ENCODE measurements at regions not wholly inside any gene's neighbourhood (a gene's known extent, or its start where the extent isn't known, plus 50 kb on each side); places are given as distances from the start of the nearest gene placed in this dataset.
"Not testable (repeated sequence)": the region's sequence is repeated elsewhere in the genome, so short reads cannot be mapped to it uniquely, and the experiment has no call there.

DNA sequence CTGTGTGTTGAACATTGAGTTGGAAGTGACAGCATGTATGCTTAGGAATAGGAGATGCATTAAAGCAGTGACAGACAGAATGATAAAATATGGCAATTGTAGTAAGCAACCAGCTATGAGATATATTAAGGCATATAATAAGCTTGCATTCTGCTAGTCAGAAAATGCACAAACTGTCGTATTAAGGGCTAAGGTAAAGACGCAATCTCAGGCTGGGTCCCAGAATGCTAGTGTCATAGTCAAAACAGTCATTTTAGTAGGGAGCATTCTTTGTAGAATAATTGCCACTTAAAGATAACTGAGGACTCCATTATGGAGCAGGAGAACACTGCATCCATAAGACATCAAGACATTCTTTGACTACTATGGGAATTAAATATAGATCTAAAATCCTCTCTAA is 1369.7 kb upstream of the C9orf72 start:
- DNase-seq: no peak

DNA sequence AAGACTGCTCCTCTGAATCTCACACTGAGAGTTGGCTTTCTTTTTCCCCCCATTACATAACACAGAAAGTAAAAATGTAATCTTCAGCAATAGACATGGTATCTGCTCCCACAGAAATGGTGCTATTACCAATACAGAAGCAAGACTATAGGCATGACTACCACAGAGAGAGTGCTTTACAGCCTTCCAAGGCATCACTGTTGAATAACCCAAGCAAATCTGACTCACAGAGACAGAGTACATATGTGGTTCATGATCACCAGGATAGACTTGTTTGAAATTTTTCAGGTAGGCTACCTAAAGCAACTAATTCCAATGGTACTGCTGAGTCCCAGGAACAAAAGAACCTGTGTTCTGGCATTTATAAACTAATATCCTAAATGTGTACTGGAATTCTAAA is 1373.4 kb upstream of the C9orf72 start:
- no peak for DNase-seq

DNA sequence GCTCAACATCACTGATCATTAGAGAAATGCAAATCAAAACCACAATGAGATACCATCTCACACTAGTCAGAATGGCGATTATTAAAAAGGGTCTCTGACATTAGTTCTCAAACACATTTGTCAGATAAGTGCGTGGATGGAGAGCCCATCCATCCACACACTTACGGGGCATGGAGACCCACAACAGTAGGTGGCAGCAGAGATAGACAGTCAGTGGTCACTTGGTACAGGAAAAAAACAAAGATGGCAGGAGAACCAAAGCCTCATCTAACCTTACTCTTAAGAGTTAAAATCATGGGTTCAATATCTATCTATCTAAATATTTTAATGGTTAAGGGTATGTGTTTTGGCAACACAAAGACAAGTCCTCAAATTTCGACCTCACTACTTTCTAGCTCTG is 1378.7 kb upstream of the C9orf72 start:
- DNase-seq: no peak

- DNase-seq: no peak
Observed at GRCh38 chr9:28956116-28956880, 1383.0 kb upstream of the C9orf72 start.

DNA sequence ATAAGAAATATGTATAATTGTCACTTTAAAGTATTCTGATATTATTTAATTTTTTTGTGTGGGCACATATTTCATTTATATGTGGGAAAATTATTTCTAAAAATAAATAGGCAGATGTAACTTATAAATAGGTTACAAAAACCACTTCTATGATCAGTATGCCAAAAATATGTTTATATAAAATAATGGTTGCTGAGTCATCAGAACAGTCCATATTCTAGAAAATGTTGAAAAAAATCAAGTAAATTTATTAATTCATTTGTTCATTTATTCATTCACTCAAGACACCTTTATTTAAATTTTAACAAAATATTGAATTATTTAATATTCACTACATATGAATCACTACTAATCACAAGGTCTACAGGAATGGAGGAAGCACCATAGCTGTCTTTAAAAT is 1387.3 kb upstream of the C9orf72 start:
- DNase-seq: no peak

GRCh38 chr9:28961623-28962022 is 1388.3 kb upstream of the C9orf72 start:
- no peak for DNase-seq

DNA sequence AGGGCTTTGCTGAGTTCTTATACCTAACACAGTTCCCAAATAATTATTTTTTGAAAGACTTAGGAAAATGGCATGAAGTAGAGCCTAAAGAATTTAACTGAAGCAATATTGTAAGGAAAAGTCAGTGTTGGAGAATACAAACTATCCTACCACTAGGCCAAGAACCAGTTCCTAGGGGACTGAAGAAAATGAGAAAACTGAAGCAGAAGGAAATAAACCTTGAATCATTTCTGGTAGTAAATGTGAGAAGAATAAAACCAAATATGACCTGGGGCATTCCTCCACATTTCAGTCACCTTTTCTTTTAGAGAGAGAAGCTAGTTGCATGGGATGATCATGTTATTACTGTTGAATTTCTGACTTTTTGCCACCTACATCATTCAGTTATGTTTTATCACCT is 1393.9 kb upstream of the C9orf72 start:
- no peak for DNase-seq

GRCh38 chr9:28970241-28970654 is 1397.0 kb upstream of the C9orf72 start:
- no peak for DNase-seq

DNA sequence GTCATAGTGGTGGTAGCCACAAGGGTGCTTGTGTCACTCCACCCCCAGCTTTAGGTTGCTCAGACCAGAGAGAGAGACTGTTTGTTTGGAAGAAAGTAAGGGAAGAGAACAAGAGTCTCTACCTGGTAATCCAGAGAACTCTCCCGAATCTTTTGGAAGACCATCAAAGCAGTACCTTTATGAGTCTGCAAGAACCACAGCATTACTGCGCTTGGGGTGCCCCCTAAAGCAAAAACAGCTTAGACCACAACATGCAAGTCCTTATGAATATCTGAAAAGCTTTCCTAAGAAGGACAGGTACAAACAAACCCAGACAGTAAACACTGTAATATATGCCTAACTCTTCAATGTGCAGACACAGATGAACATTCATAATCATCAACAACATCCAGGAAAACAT is 1398.6 kb upstream of the C9orf72 start:
- no peak for DNase-seq

- no peak for DNase-seq
Observed at GRCh38 chr9:28976250-28976649, 1403.0 kb upstream of the C9orf72 start.

GRCh38 chr9:28976684-28977083 is 1403.4 kb upstream of the C9orf72 start:
- DNase-seq: no peak

DNA sequence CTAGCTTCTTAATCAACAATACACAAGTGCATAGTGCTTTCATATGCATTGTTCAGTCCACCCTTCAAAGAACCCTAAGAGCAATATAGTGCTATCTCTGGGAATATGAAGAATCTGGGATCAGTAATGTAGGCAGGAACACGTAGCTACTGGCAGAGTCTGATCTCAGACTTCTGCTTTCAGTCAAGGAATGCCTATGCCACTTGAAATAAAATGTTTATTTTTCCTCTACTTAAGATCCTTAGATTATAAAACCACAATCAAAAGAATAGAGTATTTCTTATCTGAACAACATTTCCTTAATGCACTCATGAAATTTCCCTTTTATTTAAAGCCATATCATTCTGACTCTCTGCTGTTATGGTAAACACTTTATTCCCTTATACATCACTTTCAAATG is 1407.8 kb upstream of the C9orf72 start:
- DNase-seq: no peak

- DNase-seq: no peak
Observed at GRCh38 chr9:28981711-28982110, 1408.4 kb upstream of the C9orf72 start.

GRCh38 chr9:28984016-28984415 is 1410.7 kb upstream of the C9orf72 start:
- no peak for DNase-seq

DNA sequence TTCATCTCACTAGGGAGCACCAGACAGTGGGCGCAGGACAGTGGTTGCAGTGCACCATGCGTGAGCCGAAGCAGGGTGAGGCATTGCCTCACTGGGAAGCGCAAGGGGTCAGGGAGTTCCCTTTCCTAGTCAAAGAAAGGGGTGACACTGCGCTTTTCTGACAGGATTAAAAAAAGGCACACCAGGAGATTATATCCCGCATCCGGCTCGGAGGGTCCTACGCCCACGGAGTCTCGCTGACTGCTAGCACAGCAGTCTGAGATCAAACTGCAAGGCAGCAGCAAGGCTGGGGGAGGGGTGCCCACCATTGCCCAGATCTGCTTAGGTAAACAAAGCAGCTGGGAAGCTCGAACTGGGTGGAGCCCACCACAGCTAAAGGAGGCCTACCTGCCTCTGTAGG is 1416.7 kb upstream of the C9orf72 start:
- not testable (repeated sequence) for DNase-seq

DNA sequence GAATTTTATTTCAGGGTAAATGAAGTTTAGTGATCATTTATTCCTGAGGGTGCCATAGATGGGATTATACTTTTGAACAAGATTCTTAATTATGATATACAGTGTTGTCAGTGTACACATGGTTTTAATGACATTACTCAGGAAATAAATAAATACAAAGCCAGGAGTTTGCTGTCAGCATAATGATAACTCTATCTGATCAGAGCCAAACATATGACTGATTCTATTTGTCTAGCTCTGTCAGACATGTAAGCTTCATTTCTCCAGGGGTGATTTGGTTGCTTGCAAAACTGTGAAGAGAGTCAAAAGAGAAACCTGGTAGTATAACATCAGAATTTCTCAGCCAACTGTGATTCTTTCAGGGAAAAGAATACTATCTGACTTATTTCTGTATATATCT is 1425.8 kb upstream of the C9orf72 start:
- no peak for DNase-seq

- no peak for DNase-seq
Observed at GRCh38 chr9:28999806-29000205, 1426.5 kb upstream of the C9orf72 start.

DNA sequence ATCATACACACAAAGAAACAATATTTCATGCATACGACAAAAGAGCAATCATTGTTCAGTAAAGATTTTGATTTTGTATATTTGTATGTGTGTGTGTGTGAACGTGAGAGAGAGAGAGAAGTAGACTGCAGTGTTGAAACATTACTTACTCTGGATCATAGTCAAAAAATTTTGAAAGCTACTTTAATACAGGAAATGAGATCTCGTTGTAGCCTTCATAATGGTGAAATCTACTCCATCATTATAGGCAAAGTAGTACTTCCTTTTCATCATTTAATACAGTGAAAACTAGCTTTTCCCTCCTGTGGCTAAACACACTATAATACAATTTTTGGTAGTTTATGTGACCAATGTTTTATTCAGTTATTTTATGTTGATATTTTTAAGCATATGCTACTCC is 1427.7 kb upstream of the C9orf72 start:
- DNase-seq: no peak

- DNase-seq: no peak
Observed at GRCh38 chr9:29004988-29005387, 1431.7 kb upstream of the C9orf72 start.

- DNase-seq: no peak
Observed at GRCh38 chr9:29006628-29007027, 1433.3 kb upstream of the C9orf72 start.

DNA sequence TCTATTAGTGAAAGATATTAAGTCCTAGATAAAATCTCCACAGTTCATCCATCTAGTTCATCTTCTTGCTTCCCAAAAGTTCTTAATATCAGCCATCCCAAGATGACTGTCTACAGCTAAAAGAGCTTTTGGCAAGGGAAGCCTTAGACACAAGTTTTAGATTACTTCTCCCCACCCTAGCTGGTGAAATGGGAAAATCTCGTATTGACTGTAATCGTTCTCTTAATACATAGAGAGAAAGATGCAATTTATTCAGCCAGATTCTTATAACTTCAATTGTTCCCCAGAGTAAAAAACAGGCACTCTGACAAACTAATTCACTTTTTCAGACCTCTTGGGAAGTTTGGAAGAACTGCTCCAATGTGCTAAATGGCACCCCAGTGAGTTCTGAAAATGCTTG is 1439.6 kb upstream of the C9orf72 start:
- no peak for DNase-seq

DNA sequence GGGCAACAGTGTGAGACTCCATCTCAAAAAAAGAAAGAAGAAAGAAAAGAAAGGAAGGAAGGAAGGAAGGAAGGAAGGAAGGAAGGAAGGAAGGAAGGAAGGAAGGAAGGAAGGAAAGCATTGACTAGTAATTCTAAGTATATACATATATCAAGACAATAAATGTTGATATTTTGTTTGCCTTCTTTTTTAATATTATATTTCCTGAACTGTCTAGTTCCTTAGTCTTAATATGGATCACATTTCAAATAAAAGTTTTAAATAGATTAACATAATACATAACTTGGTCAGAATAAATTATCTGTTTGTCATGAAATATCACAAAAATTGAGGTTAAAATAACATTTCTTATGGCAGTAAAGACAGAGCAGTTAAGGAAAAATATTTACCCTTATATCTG is 1448.4 kb upstream of the C9orf72 start:
- no peak for DNase-seq

GRCh38 chr9:29038332-29038731 is 1465.1 kb upstream of the C9orf72 start:
- no peak for DNase-seq

DNA sequence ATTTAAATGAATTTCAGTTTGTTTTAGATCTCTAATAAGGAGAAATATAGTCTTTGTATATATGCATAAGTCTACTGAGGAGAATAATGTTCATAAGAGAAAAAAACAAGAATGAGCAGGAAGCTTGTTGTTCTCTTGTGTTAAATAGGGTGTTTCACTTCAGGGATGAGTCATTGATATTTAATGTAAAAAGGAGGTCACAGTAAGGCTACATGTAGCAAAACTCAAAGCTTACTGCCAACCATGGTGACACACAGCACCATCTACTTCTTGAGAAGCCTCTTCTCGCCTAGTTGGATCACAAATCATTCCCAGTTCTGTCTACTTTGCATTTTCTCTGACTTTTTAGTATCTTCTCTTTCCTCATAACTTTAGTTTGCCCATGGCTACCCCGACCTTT is 1466.0 kb upstream of the C9orf72 start:
- DNase-seq: no peak

DNA sequence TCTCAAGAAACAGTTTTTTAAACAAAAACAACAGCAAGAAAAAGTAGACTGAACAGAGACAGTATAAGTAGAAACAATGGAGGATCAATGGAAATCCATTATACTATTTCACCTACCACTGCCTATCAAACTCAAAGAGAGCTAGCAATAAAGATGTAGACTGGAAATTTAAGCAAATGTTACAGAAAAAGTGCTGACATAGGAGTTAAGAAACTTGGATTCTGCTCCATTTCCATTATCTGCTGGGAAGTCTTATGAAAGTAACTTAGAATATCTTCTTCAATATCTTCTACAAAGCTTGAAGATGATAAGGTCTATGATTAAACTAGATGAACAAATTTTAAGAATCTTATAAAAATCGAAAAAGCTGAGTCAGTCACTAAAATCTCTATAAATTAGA is 1469.8 kb upstream of the C9orf72 start:
- no peak for DNase-seq
